ENCODE measurements at regions not wholly inside any gene's neighbourhood (a gene's known extent, or its start where the extent isn't known, plus 50 kb on each side); places are given as distances from the start of the nearest gene placed in this dataset.

DNA sequence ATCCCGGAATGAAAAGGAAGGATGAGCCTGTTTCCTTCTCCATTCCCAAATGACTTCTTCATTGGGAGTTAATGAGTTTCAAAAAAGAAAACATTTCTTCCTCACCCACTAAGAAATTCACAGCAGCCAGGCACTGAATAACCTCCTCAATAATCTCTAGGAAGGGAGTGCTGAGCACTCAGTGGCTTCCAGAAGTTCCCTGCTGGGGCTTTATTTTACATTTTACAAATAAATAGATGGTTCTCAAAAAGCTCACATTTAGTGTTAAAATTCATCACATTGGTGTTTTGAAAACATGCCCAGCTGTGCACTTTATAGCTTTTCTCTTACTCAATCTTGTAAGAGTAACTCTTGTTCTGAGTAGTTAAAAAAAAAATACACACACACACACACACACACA lies 148.9 kb upstream of the PFKP start:
- DNase-seq (ENCODE audit: low read depth) = no peak
- H3K4me3 ChIP-seq (ENCODE audit: low read length) = no peak overlapping the region
- TF ChIP-seq, protein P1, sequence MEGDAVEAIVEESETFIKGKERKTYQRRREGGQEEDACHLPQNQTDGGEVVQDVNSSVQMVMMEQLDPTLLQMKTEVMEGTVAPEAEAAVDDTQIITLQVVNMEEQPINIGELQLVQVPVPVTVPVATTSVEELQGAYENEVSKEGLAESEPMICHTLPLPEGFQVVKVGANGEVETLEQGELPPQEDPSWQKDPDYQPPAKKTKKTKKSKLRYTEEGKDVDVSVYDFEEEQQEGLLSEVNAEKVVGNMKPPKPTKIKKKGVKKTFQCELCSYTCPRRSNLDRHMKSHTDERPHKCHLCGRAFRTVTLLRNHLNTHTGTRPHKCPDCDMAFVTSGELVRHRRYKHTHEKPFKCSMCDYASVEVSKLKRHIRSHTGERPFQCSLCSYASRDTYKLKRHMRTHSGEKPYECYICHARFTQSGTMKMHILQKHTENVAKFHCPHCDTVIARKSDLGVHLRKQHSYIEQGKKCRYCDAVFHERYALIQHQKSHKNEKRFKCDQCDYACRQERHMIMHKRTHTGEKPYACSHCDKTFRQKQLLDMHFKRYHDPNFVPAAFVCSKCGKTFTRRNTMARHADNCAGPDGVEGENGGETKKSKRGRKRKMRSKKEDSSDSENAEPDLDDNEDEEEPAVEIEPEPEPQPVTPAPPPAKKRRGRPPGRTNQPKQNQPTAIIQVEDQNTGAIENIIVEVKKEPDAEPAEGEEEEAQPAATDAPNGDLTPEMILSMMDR (conservative IDR thresholded peaks at IDR 0.05; ENCODE audit: low read length) = no peak

DNA sequence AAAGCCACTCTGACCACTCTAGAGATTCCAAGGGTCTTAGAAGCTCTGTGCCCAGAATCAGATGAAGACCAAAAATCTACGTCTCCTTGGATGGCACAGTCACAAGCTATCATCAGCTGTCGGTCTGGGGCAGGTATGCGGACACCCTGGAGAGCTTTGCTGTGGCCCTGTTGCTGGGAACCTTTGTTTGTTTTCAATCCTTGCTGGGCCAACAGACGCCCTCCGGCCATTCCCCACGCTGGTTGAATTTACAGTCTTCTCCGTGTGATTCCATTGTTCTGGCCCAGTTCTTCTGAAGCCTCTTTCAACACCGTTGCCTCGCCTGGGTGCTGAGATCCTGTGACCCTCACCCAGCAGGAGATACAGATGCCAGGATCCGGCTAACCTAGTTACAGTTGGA lies 149.4 kb upstream of the PFKP start:
- DNase-seq (ENCODE audit: low read depth) = no peak
- TF ChIP-seq, protein P1 (conservative IDR thresholded peaks at IDR 0.05; ENCODE audit: low read length) = no peak
- H3K4me3 ChIP-seq (ENCODE audit: low read length) = no peak overlapping the region

DNA sequence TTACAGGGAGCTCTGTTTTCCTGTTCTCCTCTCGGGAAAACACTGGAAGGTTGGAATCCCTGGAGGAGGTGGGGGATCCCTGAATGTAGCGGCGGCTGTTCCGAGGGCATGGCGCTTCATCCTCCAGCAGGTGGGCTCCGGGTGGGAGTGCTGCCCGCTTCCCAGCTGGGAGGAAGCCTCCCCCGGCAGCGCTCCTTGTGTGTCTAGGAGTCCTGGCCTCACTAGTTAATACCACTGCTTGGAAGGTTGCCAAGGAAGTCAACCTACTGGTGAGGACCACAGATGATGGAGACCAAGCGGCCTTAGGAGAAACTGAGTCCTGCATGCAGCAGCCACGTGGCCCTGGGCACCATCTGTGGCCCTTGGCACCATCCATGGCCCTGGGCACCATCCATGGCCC lies 151.9 kb upstream of the PFKP start:
- H3K4me3 ChIP-seq (ENCODE audit: low read length) = no peak overlapping the region
- DNase-seq (ENCODE audit: low read depth) = no peak
- TF ChIP-seq, protein P1 (conservative IDR thresholded peaks at IDR 0.05; ENCODE audit: low read length) = no peak

DNA sequence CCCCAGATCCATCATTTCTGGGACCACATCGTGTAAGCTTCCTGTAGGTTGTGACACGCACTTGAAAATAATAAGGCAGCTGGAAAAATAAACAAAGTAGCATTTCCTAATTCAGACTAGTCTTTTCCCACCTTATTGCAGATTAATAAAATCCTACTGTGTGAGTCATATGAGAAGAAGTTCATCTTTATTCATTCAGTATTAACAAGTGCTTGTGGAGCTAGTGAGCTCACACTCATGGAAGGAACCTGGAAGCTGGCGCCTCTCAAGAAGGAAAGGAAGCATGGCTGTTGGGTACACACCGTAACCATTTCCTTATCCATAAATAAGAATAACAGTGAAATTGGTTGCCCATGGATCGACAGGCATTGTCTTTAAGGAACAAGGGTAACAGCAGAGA lies 152.6 kb upstream of the PFKP start:
- no peak for DNase-seq (ENCODE audit: low read depth)
- TF ChIP-seq, protein P1 (conservative IDR thresholded peaks at IDR 0.05; ENCODE audit: low read length) = no peak
- H3K4me3 ChIP-seq (ENCODE audit: low read length) = no peak overlapping the region

DNA sequence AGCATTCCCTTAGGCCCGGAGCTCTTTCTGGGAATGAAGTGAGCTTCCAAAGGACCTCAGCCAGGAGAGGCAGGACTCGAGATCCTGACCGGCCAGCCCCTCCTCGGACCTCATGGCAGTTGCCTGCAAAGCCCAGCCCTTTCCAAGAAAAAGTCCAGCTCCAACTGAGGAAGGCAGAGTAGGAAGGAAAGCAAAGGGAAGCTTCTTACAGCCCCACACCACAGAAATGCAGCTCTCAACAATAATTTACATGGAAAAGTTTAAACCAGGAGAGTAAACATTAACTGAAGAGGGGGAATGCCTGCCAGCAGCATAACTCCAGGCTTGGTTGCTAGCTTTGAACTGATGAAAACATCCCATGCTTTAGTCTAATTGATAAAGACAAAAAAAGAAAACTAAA lies 153.9 kb upstream of the PFKP start:
- DNase-seq (ENCODE audit: low read depth) = no peak
- TF ChIP-seq, protein P1 (conservative IDR thresholded peaks at IDR 0.05; ENCODE audit: low read length) = no peak
- H3K4me3 ChIP-seq (ENCODE audit: low read length) = no peak overlapping the region

DNA sequence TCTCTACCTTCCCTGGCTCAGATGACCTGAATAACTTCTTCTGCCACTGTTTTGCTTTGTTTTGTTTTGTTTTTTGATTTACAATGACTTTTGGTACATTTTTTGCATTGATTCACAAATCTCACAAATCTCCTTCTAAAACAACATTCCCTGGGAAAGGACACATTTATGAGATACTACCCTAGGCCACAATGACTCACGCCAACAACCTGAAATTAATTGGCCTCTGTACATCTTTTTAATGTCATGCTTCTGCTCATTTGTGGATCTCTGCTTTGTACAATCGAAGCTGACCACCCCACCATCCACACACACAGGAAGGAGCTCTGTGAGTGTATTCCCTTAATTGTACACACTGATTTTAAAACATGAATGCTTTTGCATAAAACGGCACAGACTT lies 156.7 kb upstream of the PFKP start:
- TF ChIP-seq, protein P1 (conservative IDR thresholded peaks at IDR 0.05; ENCODE audit: low read length) = no peak
- DNase-seq (ENCODE audit: low read depth) = no peak
- H3K4me3 ChIP-seq (ENCODE audit: low read length) = no peak overlapping the region

DNA sequence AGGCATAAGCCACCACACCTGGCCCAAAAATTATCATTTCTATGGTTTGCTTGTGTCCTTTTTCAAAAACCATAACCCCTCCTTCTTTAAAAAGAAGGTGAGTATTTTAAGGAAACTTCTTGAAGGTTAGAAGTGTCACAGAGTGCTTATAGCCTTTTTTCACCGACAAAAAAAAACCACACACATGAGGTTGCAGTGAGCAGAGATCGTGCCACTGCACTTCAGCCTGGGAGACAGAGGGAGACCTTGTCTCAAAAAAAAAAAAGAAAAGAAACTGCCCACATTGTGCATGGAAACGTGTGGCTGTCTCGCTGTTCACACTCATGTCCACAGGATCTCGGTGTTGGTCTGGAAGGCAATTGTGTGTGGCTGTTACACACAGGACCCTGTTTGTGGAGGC lies 157.4 kb upstream of the PFKP start:
- TF ChIP-seq, protein P1 (conservative IDR thresholded peaks at IDR 0.05; ENCODE audit: low read length) = no peak
- DNase-seq (ENCODE audit: low read depth) = no peak
- H3K4me3 ChIP-seq (ENCODE audit: low read length) = no peak overlapping the region

All from AG10803 (cell line).